Kidney epithelial cell (primary cell): ENCODE measurements at regions not wholly inside any gene's neighbourhood (a gene's known extent, or its start where the extent isn't known, plus 50 kb on each side); places are given as distances from the start of the nearest gene placed in this dataset.

ENCODE experiments used
- DNase-seq: peaks from one replicate; pipeline ENCODE4 v3.0.0-alpha.2; 2010; ENCODE audit warnings: low read depth
- H3K27me3 ChIP-seq: 2 replicates; pipeline ENCODE4 v1.6.0; 2011; ENCODE audit warnings: low read length; ENCODE audit not compliant: control insufficient read depth, insufficient read depth
- H3K36me3 ChIP-seq: 2 replicates; pipeline ENCODE4 v1.5.1; 2011; ENCODE audit warnings: low read length; ENCODE audit not compliant: control insufficient read depth, insufficient read depth
- H3K4me3 ChIP-seq: 2 replicates; pipeline ENCODE4 v1.5.1; 2011; ENCODE audit warnings: low read depth, mild to moderate bottlenecking, control low read depth, low read length
- CTCF ChIP-seq: IDR thresholded peaks from 2 replicates; pipeline ENCODE4 v1.5.1; 2011; ENCODE audit warnings: mild to moderate bottlenecking, moderate library complexity, low read length, control low read depth, inconsistent platforms; ENCODE audit not compliant: insufficient read depth, poor library complexity, severe bottlenecking

- H3K27me3 ChIP-seq = no peaks in the 10 kb centered on the region
- DNase-seq = no peak
- H3K36me3 ChIP-seq = no peaks in the 10 kb centered on the region
- no peak overlapping the region for H3K4me3 ChIP-seq
- TF ChIP-seq CTCF = no peak
Observed at GRCh38 chr11:70951139-70951804, 301.1 kb downstream of the SHANK2 start.

GRCh38 chr11:70952191-70952590 lies 300.2 kb downstream of the SHANK2 start:
- DNase-seq = no peak
- Histone ChIP-seq H3K36me3 (no peaks in the 10 kb centered on the region), H3K27me3 (no peaks in the 10 kb centered on the region), H3K4me3 (no peak overlapping the region)
- TF ChIP-seq CTCF = no peak

GRCh38 chr11:70953720-70954119 lies 298.7 kb downstream of the SHANK2 start:
- Histone ChIP-seq H3K4me3 (no peak overlapping the region), H3K36me3 (no peaks in the 10 kb centered on the region), H3K27me3 (no peaks in the 10 kb centered on the region)
- no peak for DNase-seq
- TF ChIP-seq CTCF = no peak

- no peak for TF ChIP-seq CTCF
- DNase-seq = no peak
- H3K36me3 ChIP-seq = no peaks in the 10 kb centered on the region
- H3K27me3 ChIP-seq = no peaks in the 10 kb centered on the region
- H3K4me3 ChIP-seq = no peak overlapping the region
Observed at GRCh38 chr11:70954471-70954870, 297.9 kb downstream of the SHANK2 start.
